H9 (cell line): ENCODE measurements at regions not wholly inside any gene's neighbourhood (a gene's known extent, or its start where the extent isn't known, plus 50 kb on each side); places are given as distances from the start of the nearest gene placed in this dataset.

Source experiments
- DNase-seq: peaks from one replicate; pipeline ENCODE4 v3.0.0-alpha.2; 2017
- H2AFZ ChIP-seq: one replicate; pipeline ENCODE4 v1.6.1; 2013; ENCODE audit warnings: mild to moderate bottlenecking, low read length, control low read depth, moderate library complexity
- H2AK5ac ChIP-seq: 2 replicates; pipeline ENCODE4 v1.6.1; 2013; ENCODE audit warnings: low read length, control low read depth, mixed read lengths; ENCODE audit not compliant: insufficient read length
- H2BK120ac ChIP-seq: one replicate; pipeline ENCODE4 v1.6.1; 2013; ENCODE audit warnings: low read depth, mild to moderate bottlenecking, low read length, control low read depth, inconsistent platforms; ENCODE audit not compliant: poor library complexity, severe bottlenecking
- H2BK12ac ChIP-seq: 2 replicates; pipeline ENCODE4 v1.6.1; 2013; ENCODE audit warnings: low read length, control low read depth, mixed read lengths, low read depth; ENCODE audit not compliant: insufficient read length
- H2BK15ac ChIP-seq: 2 replicates; pipeline ENCODE4 v1.6.1; 2013; ENCODE audit warnings: low read depth, low read length, control low read depth
- H2BK20ac ChIP-seq: one replicate; pipeline ENCODE4 v1.6.1; 2013; ENCODE audit warnings: low read depth, mild to moderate bottlenecking, low read length, control low read depth, inconsistent platforms; ENCODE audit not compliant: poor library complexity, severe bottlenecking
- H2BK5ac ChIP-seq: 2 replicates; pipeline ENCODE4 v1.6.1; 2013; ENCODE audit warnings: low read length, control low read depth, mixed read lengths; ENCODE audit not compliant: insufficient read length
- H3K14ac ChIP-seq: 2 replicates; pipeline ENCODE4 v1.6.1; 2013; ENCODE audit warnings: low read length, control low read depth; ENCODE audit not compliant: insufficient read depth
- H3K18ac ChIP-seq: 2 replicates; pipeline ENCODE4 v1.6.1; 2013; ENCODE audit warnings: low read depth, mild to moderate bottlenecking, mixed read lengths, low read length, control low read depth; ENCODE audit not compliant: insufficient read length
- H3K23ac ChIP-seq: 2 replicates; pipeline ENCODE4 v1.6.1; 2013; ENCODE audit warnings: low read length, control low read depth, mixed read lengths, low read depth; ENCODE audit not compliant: insufficient read length
- H3K23me2 ChIP-seq: 2 replicates; pipeline ENCODE4 v1.6.1; 2013; ENCODE audit warnings: low read depth, mild to moderate bottlenecking, mixed read lengths, low read length, control low read depth; ENCODE audit not compliant: insufficient read length, poor library complexity, severe bottlenecking
- H3K27ac ChIP-seq: 2 replicates; pipeline ENCODE4 v1.5.1; 2013; ENCODE audit warnings: low read length, control low read depth, mixed read lengths, low read depth; ENCODE audit not compliant: insufficient read length
- H3K27me3 ChIP-seq: 2 replicates; pipeline ENCODE4 v1.6.1; 2013; ENCODE audit warnings: low read length, control low read depth, inconsistent platforms; ENCODE audit not compliant: insufficient read depth
- H3K4ac ChIP-seq: 2 replicates; pipeline ENCODE4 v1.6.1; 2013; ENCODE audit warnings: low read depth, mild to moderate bottlenecking, control low read depth, inconsistent platforms, low read length, moderate library complexity
- H3K4me1 ChIP-seq: 2 replicates; pipeline ENCODE4 v1.6.1; 2013; ENCODE audit warnings: low read length, control low read depth, inconsistent platforms; ENCODE audit not compliant: insufficient read depth
- H3K4me2 ChIP-seq: 2 replicates; pipeline ENCODE4 v1.6.1; 2013; ENCODE audit warnings: low read length, control low read depth, mixed read lengths; ENCODE audit not compliant: insufficient read length, insufficient read depth
- H3K56ac ChIP-seq: 2 replicates; pipeline ENCODE4 v1.6.1; 2013; ENCODE audit warnings: low read depth, mild to moderate bottlenecking, mixed read lengths, low read length, control low read depth; ENCODE audit not compliant: insufficient read length
- H3K79me1 ChIP-seq: 2 replicates; pipeline ENCODE4 v1.6.1; 2013; ENCODE audit warnings: low read depth, mild to moderate bottlenecking, moderate library complexity, low read length, control low read depth, inconsistent platforms; ENCODE audit not compliant: insufficient read depth, poor library complexity, severe bottlenecking
- H3K79me2 ChIP-seq: 2 replicates; pipeline ENCODE4 v1.6.1; 2013; ENCODE audit warnings: low read length, control low read depth, inconsistent platforms; ENCODE audit not compliant: insufficient read depth
- H3K9ac ChIP-seq: 2 replicates; pipeline ENCODE4 v1.6.1; 2013; ENCODE audit warnings: low read length, control low read depth, mixed read lengths; ENCODE audit not compliant: insufficient read length; ENCODE audit errors: extremely low read depth
- H3K9me3 ChIP-seq: one replicate; pipeline ENCODE4 v1.6.1; 2013; ENCODE audit warnings: low read depth, low read length, inconsistent platforms; ENCODE audit not compliant: control insufficient read depth
- H3T11ph ChIP-seq: one replicate; pipeline ENCODE4 v1.6.1; 2013; ENCODE audit warnings: mild to moderate bottlenecking, low read length, control low read depth, inconsistent platforms
- H4K20me1 ChIP-seq: one replicate; pipeline ENCODE4 v1.6.1; 2013; ENCODE audit not compliant: control insufficient read depth, insufficient read length, insufficient read depth
- H4K5ac ChIP-seq: 2 replicates; pipeline ENCODE4 v1.6.1; 2013; ENCODE audit warnings: low read depth, mild to moderate bottlenecking, mixed read lengths, low read length, control low read depth; ENCODE audit not compliant: insufficient read length
- H4K8ac ChIP-seq: replicated peaks from 2 replicates; pipeline ENCODE4 v1.6.1; 2013; ENCODE audit warnings: low read length, control low read depth, mixed read lengths, low read depth; ENCODE audit not compliant: insufficient read length
- H4K91ac ChIP-seq: 2 replicates; pipeline ENCODE4 v1.6.1; 2013; ENCODE audit warnings: low read depth, mild to moderate bottlenecking, moderate library complexity, mixed read lengths, low read length, control low read depth; ENCODE audit not compliant: insufficient read length
- H3K27ac Mint-ChIP-seq, 3 experiments: 2 replicates in 2 of 3; 3 replicates in 1 of 3; pipeline ENCODE4 v1.8.0; 2020 to 2021; ENCODE audit warnings: mixed read lengths in 3 of 3, mild to moderate bottlenecking in 1 of 3, moderate library complexity in 1 of 3
- H3K27me3 Mint-ChIP-seq: 2 replicates; pipeline ENCODE4 v1.8.0; 2021; ENCODE audit warnings: low read depth, mild to moderate bottlenecking, moderate library complexity, mixed read lengths
- H3K36me3 Mint-ChIP-seq, 3 experiments: 2 replicates in 2 of 3; 3 replicates in 1 of 3; pipeline ENCODE4 v1.8.0; 2020 to 2021; ENCODE audit warnings: low read depth in 3 of 3, mixed read lengths in 3 of 3; ENCODE audit not compliant: insufficient read depth in 1 of 3
- H3K4me1 Mint-ChIP-seq, 2 experiments: 2 replicates each; pipeline ENCODE4 v1.8.0; 2020; ENCODE audit warnings: mixed read lengths in 2 of 2
- H3K4me3 Mint-ChIP-seq, 2 experiments: 2 replicates in 1 of 2; 3 replicates in 1 of 2; pipeline ENCODE4 v1.8.0; 2020 to 2021; ENCODE audit warnings: mild to moderate bottlenecking in 2 of 2, mixed read lengths in 2 of 2, moderate library complexity in 1 of 2
- H3K9me3 Mint-ChIP-seq, 2 experiments: 2 replicates in 1 of 2; 3 replicates in 1 of 2; pipeline ENCODE4 v1.8.0; 2020; ENCODE audit warnings: mild to moderate bottlenecking in 2 of 2, mixed read lengths in 2 of 2, moderate library complexity in 1 of 2
- WGBS: extraction: QIAGEN DNeasy Blood & Tissue Kit; methylation state at CpG from one replicate; pipeline ENCODE4 v1.1.7; 2013; ENCODE audit warnings: missing lambda C conversion rate, low lambda C conversion rate, mixed read lengths; ENCODE audit not compliant: insufficient read length; ENCODE audit errors: extremely low coverage; 5-methylcytosine and 5-hydroxymethylcytosine counted together
- TF ChIP-seq, protein P1 (sequence below): fragments of 200-600 bp; sonication (generic); conservative IDR thresholded peaks from 3 replicates; pipeline ENCODE4 v1.8.0; 2021; ENCODE audit warnings: antibody characterized with exemption, mild to moderate bottlenecking

DNA sequence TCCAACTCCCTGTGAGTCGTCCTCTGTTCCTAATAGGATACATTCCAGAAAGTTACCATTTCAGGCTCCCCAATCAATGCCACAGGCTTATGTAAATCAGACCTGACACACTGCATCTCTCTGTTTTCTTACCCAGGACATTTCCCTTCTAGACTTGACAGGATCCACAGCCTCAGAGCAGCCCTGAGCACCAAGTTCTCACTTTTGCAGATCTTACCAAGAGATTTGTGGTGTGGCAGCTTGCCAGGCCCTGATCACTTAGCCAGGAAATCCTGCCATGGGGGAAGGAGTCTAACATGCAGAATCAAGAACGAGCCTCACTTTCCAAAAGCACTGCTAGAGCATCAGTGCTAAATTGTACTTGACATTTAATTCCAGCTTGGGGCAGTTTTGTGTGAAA lies 202.9 kb downstream of the TBX15 start:
- Histone ChIP-seq H2BK20ac (no peak overlapping the region), H3K79me2 (no peaks in the 10 kb centered on the region), H3K27me3 (no peaks in the 10 kb centered on the region), H3K4me1 (peaks cover 4% of the 10 kb centered on the region; the same call in 1 of the 2 replicates), H3K4me2 (no peak overlapping the region), H3K27ac (no peak overlapping the region), H3K18ac (no peak overlapping the region), H3K14ac (no peak overlapping the region), H4K91ac (no peak overlapping the region), H2BK120ac (no peak overlapping the region), H2BK12ac (no peak overlapping the region), H2AK5ac (no peak overlapping the region), H3K79me1 (no peaks in the 10 kb centered on the region), H3K9ac (no peak overlapping the region), H3K23me2 (no peaks in the 10 kb centered on the region), H2BK15ac (no peak overlapping the region), H4K5ac (no peak overlapping the region), H2AFZ (no peak overlapping the region), H4K20me1 (no peaks in the 10 kb centered on the region), H3K23ac (no peak overlapping the region), H3T11ph (no peak overlapping the region), H3K9me3 (no peaks in the 10 kb centered on the region), H4K8ac (no peak overlapping the region), H3K4ac (no peak overlapping the region), H2BK5ac (no peak overlapping the region), H3K56ac (no peak overlapping the region)
- no CpG with 5 or more reads among the region's 2 CpGs for WGBS
- H3K9me3 Mint-ChIP-seq: peaks cover 0 to 6% of the 10 kb centered on the region in 2 experiments; a peak in 2 of 5 replicates
- no peak overlapping the region for H3K4me3 Mint-ChIP-seq
- H3K4me1 Mint-ChIP-seq: peaks cover 5 to 6% of the 10 kb centered on the region in 2 experiments
- peaks cover 0 to 3% (median 0%) of the 10 kb centered on the region in 3 experiments; a peak in 2 of 7 replicates for H3K36me3 Mint-ChIP-seq
- H3K27me3 Mint-ChIP-seq: peaks cover 1% of the 10 kb centered on the region; the same call in 1 of the 2 replicates
- peak overlapping the region in 2 of 3 experiments; percentile 25 to 27; a peak in 1 of 7 replicates for H3K27ac Mint-ChIP-seq
- DNase-seq: no peak
- TF ChIP-seq, protein P1, sequence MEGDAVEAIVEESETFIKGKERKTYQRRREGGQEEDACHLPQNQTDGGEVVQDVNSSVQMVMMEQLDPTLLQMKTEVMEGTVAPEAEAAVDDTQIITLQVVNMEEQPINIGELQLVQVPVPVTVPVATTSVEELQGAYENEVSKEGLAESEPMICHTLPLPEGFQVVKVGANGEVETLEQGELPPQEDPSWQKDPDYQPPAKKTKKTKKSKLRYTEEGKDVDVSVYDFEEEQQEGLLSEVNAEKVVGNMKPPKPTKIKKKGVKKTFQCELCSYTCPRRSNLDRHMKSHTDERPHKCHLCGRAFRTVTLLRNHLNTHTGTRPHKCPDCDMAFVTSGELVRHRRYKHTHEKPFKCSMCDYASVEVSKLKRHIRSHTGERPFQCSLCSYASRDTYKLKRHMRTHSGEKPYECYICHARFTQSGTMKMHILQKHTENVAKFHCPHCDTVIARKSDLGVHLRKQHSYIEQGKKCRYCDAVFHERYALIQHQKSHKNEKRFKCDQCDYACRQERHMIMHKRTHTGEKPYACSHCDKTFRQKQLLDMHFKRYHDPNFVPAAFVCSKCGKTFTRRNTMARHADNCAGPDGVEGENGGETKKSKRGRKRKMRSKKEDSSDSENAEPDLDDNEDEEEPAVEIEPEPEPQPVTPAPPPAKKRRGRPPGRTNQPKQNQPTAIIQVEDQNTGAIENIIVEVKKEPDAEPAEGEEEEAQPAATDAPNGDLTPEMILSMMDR: no peak
